HG03095 (cell line): ENCODE measurements at regions not wholly inside any gene's neighbourhood (a gene's known extent, or its start where the extent isn't known, plus 50 kb on each side); places are given as distances from the start of the nearest gene placed in this dataset.

Experiments used
- ATAC-seq: cut with Tn5 transposase; IDR thresholded peaks from one replicate; pipeline ENCODE4 v1.9.1; 2021; ENCODE audit warnings: moderate library complexity; ENCODE audit not compliant: unreplicated experiment

DNA sequence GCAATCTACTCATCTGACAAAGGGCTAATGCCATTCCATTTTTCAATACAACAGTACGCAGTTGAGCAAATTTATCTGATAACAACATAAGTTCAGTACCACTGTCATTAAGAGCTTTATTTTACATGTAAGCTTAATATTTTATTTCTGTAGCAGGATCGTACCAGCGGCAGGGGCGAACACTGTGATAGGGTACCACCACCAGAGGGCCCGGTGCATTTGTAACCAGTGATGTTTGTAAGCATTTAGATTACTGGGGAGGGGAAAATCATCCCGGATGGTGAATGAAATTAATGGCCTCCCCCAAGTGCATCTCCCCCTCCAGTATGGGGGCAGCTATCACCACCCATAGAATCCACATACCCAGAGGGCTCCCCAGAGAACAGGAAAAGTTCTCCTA, 179.0 kb downstream of the ADGRA3 start:
- no peak for ATAC-seq

DNA sequence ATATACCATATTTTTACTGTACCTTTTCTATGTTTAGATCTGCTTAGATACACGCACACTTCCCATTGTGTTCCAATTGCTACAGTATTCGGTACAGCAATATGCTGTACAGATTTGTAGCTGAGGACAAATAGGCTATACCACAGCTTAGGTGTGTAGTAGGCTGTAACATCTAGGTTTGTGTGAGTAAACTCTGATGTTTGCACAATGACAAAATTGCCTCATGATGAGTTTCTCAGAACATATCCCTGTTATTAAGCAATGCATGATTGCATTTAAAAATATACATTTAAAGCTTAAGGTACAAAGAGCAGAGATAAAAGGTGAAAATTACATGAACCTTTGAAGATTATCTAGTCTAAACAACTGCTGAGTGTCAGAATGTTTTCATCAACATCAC, 181.7 kb downstream of the ADGRA3 start:
- ATAC-seq, result no peak

DNA sequence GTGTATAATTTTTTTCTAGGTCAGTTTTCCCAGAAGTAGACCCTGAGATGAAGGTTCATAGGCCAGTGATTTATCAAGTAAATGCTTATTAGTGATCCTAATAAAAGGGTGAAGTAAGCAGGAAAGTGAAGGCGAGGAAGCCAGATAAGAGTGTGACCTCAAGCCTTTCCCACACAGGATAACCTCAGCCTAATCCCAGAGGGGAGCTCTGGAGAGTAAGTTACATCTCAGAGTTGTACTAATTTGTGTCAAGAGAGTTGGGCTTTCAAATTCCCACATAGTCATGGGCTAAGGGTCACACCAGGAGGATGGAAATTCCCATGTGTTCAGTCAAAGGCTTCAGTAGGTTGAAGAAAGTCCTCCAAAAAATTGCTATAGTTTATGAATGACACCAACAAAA, 191.4 kb downstream of the ADGRA3 start:
- ATAC-seq, result no peak

DNA sequence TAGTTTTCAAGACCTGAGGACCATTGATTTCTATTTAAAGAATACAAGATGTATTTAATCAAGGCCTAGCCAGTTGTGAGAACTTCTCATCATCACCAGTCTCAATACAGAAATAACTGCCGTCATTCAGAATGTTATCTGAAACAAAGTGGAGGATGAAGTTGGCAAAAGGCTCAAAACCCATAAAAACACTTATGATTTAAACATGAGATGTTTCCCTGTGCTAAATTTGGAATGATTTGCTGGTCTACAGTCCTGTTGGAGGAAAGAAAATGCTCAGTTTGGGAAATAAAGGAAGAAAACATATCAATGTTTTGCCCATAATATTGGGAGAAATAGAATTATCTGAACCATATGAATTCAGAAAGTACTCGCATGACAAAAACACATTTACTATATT, 192.2 kb downstream of the ADGRA3 start:
- ATAC-seq, result no peak

DNA sequence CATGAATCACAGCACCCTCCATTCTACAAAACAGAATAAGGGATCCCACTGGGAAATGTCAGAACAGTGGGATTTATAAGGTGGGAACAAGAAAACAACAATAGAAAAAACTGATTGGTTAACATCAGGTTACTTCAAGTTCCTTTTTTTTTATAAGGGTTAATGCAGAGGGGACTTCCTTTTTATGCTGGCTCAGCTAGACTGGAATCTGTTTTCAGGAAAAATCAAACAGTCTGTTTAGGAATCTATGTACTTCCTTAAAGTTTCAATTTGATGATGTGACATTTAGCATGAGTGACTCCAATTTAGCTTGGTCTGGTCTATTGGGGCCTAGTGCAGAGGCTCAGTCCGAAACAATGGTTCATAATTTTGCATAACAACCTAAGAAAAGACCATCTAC, 192.9 kb downstream of the ADGRA3 start:
- ATAC-seq, result no peak

DNA sequence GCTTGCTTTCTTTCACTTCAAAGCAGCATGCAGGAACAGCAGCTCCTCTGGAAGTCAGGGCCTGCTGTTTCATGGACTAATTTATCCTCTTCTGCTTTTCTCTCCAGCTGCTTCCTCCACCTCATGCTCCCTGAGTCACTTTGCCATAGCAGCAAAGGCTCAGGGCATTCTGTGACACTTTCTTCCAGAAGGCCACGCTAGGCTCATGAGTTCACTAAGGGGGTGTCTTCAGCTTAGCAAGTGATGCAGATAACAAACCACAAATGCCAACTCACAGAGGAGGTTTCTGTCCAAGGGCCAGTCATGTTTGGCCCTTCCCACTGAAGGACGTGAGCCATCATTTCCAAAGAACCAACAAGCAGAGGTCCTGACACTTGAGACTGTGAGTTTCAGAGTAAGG, 200.2 kb downstream of the ADGRA3 start:
- no peak for ATAC-seq

DNA sequence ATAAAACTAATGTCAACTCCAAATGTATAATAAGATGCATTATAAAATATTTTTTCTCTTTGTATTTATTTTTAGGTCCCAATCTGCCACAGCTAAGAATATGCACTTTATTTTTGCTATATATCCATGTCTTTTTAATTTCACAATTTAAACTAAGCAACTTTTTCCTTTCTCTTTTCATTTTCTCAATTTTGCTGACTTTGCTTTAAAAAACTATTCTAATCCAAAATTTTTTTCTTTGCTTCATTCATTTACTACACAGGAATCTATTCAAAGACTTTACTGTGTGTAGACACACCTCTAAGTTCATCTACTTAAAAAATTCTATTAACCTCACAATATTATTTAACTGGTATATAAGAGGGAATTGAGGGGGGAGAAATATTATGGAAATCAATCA, 201.9 kb downstream of the ADGRA3 start:
- ATAC-seq, result no peak

DNA sequence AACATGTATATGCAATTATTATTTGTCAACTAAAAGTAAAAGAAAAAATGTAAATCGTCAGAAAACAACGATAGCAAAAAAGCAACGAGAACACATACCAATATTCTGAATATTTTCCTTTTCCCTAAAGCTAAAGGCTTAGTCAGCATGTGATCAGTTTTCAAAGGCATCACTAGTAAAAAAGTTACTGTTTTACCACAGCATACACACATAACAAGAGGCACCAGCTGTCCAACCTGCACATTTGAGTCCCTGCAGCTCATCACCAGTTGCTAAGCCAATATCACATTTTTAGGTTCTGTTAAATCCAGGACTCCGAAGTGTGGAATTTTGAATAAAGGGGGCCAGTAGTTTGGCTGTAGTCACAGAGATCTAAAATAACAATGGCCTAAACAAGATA, 203.8 kb downstream of the ADGRA3 start:
- ATAC-seq, result no peak

DNA sequence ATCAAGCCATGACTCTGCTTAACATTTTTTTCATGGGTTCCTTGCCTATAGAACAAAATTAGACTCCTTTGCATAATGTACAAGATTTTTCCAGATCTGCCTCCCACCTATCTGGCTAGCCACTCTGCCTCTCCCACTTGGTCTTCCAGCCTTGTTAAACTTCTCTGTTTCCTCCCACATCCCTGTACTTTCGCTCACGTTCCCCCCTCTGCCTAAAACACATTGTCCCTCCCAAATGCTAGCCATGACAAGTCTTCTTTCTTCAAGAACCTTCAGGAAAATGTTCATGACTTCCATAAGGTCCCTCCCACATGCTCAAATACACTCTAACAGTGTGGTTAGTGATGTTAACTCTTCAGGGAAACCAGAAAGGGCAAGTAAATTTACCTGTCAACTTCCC, 214.6 kb downstream of the ADGRA3 start:
- no peak for ATAC-seq

DNA sequence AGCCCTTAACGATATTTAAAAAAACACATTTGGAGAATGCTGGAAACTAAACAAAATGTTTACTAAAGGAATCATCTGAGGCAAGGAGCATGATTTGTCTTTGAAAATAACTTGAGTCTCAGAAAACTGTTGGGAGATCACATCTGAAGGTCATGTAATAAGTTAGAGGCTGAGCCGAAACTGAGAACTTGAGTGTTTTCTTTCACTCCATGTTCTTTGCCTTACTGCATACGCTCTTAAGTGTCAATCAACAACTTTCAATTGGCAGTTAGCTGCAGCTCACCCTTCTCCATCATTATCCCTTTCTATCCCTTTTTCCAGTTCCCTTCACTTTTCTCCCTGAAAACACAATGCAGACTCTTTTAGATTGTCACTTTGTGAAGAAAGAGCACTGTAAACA, 216.2 kb downstream of the ADGRA3 start:
- ATAC-seq, result no peak

DNA sequence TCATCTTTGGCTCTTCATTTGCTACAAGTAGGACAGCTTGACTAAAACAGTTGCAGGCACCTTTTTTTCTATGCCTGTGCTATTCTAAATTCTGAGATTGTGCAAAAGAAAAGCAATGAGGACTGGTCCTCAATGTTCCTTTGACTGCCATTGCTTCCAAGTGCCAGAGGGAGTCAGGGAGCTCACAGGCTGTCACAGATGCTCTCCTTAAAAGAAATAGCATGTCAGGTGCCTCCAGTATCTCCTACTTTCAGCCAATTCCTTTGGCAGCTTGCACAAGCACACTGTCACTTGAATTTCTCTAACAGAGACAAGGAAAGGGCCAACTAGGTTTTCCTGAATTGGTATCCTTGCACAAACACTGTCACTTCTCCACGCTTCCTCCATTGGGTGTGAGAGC, 228.2 kb downstream of the ADGRA3 start:
- ATAC-seq, result no peak

DNA sequence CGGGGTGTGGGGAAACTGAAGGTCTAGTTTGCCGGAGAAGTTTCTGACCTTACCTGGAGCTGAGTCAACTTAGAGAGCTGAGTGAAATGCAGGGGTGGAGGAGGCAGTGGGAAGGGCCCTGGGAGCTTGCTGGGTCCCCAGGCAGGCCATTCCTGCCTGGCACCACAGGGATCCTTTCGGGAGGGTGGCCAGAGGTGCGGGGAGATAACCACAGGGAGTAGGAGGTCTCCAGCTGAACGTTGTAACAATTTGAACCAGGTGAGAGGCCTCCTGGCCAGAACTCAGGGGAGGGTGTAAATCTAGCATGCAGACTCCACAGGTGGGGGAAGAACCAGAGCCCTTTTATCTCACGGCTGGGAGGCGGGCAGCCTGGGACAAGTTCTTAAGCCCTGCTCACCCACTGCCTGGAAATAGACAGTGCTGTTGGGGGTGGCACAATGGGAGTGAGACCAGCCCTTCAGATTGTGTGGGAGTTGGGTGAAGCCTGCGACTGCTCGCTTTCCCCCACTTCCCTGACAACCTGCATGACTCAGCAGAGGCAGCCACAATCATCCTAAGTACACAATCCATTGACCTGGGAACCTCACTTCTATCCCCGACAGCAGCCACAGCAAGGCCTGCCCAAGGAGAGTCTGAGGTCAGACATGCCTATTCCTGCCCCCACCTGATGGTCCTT, 247.4 kb downstream of the ADGRA3 start:
- ATAC-seq, result no peak

DNA sequence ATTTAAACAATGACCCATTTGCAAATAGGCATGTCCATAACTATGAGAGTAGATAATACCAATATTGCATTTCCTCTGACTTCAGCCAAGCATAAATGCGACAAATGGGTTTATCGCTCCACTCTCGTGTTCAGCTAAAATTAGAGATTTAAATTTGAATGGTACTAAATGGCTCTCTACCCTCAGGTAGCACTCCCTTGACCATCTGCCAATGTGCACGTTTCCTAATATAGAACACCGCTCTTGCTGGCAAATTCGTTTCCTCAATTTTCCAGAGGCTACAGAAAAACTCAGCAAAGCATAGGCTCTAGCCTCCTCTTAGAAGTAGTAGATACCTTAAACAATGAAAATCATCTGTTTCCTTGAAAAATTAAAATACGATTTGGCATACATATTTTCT, 251.6 kb downstream of the ADGRA3 start:
- ATAC-seq, result no peak

DNA sequence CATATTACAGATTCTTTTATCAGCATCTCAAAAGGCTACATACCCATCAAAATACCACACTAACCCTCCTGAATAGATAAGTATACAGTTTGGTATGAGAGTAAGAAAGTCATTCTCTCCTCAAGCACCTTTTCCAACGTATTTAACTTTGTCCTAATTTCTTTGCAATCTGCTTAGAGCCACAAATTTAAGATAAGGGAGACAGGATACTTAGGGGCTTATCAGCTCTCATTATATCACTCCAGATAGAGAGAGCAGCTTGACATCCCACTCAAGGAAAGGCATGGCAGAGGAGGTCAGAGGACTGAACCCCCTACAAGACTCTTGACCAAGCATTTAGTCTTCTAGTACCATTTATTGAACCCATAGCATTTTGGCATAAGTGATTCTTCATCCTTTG, 262.4 kb downstream of the ADGRA3 start:
- ATAC-seq, result no peak

DNA sequence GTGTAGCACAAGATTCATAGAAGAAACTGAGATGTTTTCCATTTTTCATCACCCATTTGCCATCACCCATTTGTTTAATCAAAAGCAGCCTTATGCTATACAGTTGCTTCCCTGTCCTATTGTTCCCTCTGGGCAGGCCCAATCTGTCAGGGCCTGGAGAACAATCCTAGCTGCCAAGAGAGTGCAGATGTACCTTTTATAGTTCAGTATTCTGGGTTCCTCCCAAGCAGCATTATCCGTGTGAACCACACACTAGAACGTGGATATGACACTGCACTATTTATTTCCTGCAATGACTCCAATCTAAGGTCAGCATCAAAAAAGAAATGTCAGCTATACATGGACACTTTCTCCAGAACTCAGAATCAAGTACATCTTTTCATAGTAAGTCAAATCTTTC, 269.0 kb downstream of the ADGRA3 start:
- ATAC-seq, result no peak

DNA sequence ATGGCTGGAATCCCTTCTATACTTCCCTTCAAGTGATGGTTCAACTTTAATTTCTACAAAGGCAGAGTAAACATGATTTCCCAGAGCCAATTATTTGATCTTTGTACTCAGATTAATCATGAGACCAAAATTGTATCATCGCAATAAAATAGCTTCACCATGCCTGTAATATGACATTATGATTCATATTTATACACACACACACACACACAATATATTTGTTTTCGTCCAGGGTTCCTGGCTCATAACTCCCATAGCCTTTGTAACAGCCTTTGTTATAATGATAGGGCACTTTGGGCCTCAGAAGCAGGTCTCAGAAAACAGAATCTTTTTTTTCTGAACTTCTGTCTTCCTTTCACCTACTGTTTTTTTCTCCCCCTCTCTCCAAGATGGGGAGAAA, 270.6 kb downstream of the ADGRA3 start:
- ATAC-seq, result no peak

DNA sequence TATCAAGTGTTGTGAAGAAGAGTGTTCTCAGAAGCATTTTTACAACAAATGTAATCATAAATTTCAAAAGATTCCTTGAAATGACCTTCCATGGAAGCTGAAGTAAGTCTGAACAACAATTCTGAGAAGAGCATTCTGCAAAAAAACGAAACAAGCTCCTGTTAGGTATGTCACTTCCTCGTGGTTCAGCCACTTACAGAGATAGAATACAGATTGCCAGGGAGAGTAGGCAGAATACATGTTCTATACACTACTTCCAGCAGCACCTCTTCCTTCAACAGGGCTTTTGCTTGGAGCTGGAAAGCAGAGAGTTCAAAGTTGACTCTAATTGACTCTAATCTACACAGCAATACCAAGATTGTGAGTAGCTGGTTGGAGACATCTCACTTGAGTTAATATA, 274.5 kb downstream of the ADGRA3 start:
- ATAC-seq, result no peak

DNA sequence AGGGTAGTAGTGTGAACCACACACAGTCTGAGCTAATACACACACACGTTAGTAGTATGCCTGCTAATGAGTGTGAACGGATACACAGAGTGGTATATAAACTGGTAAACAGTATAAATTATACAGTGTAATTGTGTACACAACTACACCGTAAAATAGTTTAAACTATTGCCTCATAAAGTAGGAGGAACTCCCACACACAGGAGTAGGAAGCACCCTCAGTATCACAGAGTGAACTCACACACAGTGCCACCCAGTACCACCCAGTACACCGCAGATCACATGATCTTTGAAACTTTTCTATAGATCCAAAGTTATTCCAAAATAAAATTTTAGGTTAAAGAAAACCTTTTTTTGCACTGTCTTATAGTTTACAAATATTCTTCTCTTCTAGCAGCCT, 275.1 kb downstream of the ADGRA3 start:
- ATAC-seq, result no peak

DNA sequence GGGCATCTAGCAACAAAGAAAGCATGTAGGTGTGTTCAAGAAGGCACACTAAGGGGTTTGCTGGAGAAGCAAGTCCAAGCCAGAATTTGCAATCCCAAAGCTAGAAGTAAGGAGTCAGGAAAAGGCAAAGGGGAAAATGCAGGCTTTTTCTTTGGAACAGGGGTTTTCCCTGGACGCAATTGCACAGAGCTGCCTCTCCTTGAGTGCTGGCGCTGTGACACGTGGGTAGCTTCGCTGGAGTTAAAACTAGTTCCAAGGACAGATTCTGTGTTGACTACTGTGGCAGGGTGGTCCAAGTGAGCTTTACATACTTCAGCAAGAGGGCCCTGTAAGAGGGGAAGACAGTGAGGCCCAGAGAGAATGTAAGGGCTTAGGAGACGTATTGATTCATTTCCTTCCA, 277.1 kb downstream of the ADGRA3 start:
- ATAC-seq, result no peak

DNA sequence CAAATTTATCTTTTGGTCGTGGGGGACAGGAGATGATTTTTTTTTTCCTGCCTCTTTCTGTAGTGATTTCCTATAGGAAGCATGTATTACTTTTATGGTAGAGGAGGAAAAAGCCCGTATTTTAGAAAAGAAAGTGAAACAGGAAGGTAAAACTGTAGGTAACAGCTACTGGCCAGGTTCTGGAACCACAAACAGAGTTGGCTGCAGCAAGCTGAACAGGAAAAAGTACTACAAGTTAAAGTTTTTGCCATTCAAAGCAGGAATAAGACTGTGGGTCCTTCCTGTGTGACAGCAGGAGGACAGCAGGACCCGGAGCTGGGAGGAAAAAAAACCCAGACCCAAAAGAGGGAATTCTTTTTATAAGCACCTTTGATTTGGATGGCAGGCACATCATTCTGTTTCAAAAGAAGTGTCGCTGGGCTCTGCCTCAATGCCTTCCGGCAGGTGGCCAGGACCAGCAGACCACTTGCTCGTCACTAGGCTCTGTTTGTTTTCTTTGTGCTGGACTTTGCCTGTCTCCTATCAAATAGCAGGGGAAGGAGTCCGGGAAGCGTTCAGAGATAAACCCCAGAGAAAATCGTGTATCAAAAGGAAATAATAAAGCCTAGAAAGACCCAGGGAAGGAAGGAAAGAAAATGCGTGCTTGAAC, 277.9 kb downstream of the ADGRA3 start:
- ATAC-seq, result no peak

DNA sequence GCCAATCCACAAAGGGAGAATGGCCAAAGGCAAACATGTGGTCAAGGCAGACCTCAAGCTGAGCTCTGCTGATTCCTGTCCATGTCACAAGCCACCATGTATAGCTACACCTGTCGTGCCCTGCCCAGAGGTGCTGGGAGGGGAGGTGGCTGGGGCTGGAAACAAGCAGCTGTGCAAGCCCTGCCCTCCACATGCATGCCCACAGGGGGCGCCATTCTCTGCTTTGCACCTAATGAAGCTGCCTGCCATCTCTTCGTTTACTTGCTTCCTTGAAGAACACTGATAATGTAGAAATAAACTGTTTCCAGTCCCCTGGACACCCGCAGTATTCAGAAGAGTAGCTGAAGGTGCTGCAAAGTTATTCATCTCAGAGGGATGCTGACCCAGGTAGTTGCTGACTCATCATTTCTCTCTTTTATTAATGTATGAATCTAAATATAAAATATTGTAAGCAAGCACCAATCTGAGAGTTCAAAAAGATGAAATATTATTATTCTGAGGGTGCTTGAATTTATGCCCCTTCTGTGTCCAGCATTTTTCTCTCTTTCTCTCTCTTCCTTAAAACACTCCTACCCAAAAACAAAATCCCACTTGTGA, 278.6 kb downstream of the ADGRA3 start:
- no peak for ATAC-seq

DNA sequence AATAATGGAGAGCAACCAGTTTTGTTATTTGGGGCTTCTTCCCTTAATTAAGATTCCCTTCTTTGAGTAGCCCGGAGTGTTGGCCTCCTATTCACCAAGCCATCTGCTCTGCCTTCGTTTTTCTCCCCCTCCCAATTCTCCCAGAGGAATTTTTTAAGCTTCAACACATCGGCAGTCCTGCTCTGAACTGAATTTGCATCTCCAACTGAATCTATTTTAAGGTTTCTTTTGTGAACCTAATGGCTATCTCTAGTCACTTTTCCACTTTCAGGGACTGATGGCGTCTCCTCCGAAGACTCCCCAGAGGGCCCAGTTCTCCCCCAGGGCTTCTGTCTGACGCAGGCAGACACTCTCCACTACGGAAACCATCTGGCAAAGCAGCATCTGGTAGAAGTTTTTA, 280.2 kb downstream of the ADGRA3 start:
- ATAC-seq, result no peak

DNA sequence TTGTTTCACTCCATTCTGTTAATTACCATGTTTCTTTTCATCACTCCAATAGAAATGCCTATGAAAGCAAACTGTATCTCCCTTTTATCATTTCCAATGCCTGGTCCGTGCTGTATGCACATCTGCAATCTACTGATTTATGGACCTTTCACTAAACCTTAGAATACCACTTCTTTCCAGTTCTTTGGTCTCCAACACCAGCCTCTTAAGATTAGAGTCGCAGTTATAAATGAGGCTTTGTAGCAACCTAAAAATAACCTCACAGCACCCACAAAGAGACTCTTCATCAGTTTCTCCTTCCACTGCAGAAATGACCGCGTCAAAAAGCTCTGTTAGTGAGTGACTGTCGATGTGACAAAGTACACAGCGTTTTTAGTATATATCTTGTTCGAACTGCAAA, 282.6 kb downstream of the ADGRA3 start:
- no peak for ATAC-seq
